Transverse colon (tissue), 4 donors: ENCODE measurements at regions not wholly inside any gene's neighbourhood (a gene's known extent, or its start where the extent isn't known, plus 50 kb on each side); places are given as distances from the start of the nearest gene placed in this dataset.
"Not testable (repeated sequence)": the region's sequence is repeated elsewhere in the genome, so short reads cannot be mapped to it uniquely, and the experiment has no call there.

ENCODE experiments used
- CTCF ChIP-seq, 5 experiments: fragments of 200-600 bp in 3 of 5; fragments of 450-650 bp in 2 of 5; sonication (generic) in 3 of 5; IDR thresholded peaks; 1 replicate in 2 of 5; 2 replicates in 3 of 5; pipeline ENCODE4 v1.5.1; 2016 to 2017; ENCODE audit warnings: antibody characterized with exemption in 5 of 5, inconsistent platforms in 3 of 5, mild to moderate bottlenecking in 2 of 5, moderate library complexity in 1 of 5
- POLR2A ChIP-seq: fragments of 450-650 bp; IDR thresholded peaks from one replicate; pipeline ENCODE4 v1.6.1; 2016; ENCODE audit warnings: antibody characterized with exemption, mild to moderate bottlenecking, moderate library complexity
- POLR2AphosphoS5 ChIP-seq, 3 donors: sonication (generic); formaldehyde crosslinking; IDR thresholded peaks; one replicate each; pipeline ENCODE4 v1.6.1; 2016; ENCODE audit warnings: antibody characterized with exemption in 3 of 3

DNA sequence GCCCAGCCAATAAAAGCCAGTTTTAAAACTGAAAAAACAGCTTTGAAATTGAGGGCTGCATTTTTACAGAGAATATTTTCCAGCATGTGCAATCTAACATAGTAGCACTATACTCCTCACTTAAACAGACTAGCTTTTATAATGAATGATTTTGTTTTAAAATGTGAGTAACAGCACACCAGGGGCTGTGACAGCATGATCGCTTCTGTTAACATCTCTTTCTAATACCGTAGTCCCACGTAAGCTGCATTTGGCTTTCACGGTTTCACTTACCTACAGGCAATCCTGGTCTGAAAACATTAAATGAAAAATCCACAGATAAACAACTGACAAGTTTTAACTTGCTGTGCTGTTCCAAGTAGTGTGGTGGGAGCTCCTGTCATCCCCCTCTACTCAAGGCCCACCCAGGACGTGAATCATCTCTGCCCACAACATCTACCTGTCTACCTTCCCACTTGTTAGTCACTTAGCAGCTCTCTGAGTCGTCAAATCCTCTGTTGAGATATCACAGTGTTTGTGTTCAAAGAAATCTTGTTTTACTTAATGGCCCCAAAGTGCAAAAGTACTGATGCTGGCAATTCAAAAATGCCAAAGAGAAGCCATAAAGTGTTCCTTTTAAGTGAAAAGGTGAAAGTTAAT lies 74.0 kb upstream of the THOC3 start:
- not testable (repeated sequence) for TF ChIP-seq CTCF (IDR thresholded peaks at IDR 0.05); POLR2A; POLR2AphosphoS5 (IDR thresholded peaks at IDR 0.05)
